GM21529 (cell line): ENCODE measurements at regions not wholly inside any gene's neighbourhood (a gene's known extent, or its start where the extent isn't known, plus 50 kb on each side); places are given as distances from the start of the nearest gene placed in this dataset.

Experiments
- ATAC-seq: cut with Tn5 transposase; IDR thresholded peaks from one replicate; pipeline ENCODE4 v1.9.1; 2021; ENCODE audit not compliant: unreplicated experiment

DNA sequence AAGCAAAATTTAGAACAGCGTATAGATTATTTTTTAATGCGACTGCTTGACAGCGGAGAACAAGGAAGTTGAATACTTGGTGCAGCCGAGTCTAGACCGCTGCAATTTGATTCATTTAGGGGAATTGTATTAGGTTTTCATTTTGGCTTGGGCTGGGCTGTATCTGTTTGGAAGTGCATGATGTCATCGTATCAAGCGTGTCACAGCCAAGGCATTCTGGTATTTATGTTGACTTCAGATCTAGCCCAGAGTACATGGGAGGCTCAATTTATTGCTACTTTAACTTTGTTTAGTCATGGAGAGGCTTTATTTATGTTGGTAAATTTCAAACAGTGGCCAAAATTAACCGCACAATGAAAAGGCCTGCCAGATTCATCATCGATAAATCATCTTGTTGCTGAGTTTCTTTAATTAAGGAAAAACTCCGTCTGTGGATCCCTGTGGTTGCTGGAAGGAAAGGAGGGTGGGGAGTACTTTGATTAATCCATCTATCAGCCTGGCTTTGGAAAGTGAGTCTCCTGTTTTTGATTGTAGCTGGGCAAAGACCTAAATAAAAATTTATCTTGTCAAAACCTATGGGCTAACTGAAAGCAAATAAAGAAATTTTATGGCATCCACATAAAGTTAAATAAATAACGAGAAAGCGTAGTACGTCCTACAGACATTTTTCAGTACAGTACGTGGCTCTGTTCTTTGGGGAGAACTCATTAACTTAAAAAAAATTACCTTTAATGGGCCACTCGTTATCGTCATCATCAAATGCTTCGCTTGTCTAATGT lies 230.4 kb upstream of the SPRED2 start:
- no peak for ATAC-seq

DNA sequence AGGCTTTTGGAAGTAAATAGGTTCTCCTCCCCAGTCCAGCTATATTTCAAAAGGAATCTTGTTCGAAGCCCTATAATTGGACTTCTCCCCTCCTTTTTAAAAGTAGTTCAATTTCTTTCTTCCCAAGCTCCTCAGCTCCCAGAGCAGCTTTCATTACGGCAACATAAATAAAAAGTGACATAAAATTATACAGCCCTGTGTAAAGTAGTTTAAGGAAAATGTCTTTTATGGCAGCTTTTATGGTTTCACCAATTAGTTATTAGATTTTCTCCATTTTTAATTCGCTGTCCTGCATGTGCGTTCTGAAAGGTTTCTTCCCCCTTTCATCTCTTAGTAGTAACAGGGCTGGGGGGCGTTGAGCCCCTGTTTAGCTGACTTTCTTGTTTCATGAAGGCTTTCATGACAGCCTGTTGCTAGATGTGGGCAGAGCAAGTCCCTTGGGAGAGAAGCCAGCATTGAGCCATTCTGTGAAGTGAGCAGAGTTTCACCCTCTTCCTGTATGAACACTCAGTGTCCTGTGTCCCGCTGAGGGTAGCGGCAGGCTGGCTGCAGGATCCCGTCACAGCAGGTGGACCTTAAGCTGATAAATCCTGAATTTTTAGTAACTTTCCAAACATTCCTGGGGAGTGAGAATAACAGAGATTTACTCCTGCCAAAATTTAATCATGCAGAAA lies 229.7 kb upstream of the SPRED2 start:
- ATAC-seq = no peak

DNA sequence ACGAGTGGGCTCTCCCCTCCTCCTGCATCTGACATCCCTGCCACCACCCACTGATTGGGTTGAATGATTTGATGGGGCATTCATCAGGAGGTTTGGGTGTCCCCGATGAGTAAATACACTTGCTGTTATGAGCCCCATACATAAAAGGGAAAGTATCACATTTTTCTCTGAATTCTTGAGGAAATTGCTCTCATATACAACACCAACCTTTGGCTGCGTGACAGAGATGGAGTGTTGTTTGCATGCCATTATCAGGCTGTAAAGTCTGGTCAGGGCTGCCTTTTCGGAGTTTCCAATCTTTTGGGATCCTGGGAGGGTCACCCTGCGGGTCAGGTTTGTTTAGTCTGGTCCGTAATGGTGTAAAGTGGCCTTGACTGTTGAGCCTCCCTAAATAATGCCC lies 227.9 kb upstream of the SPRED2 start:
- ATAC-seq = no peak

DNA sequence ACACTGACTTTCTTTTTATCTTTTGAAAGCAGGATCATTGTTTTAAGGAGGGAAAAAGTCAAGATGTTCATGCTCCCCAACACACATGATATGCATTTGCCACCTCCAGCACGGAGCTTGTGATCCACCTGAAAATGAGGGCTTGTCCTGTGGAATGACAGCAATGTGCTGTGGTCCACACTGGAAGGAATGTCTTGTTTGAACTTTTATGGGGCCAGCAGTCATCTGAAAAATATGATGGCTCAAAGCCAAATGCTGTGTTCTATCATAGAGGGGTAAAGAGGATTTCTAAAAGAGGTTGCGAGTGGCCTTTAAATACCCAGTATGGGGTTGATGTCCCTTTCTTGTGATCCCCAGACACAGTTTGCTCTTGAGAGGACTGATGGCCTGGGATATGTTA lies 226.5 kb upstream of the SPRED2 start:
- no peak for ATAC-seq

DNA sequence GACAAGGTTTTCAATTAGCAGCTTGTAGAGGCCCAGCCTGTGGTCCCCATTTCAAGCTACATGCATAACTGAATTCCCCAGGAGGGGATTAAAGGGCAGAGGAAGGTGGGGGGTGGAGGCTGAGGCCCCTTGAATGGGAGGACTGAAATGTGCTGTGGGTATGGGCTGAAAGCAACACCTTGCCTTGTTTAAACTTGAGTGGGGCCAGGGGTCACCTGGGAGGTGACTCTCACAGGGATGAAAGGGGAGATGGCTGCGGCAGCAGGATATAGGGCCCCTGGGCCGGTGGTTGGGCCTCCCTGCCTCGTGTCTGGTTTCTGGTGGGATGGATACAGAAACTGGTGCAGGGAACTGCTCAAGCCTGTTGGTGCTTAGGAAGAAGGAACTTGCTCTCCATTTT lies 225.9 kb upstream of the SPRED2 start:
- ATAC-seq = no peak

DNA sequence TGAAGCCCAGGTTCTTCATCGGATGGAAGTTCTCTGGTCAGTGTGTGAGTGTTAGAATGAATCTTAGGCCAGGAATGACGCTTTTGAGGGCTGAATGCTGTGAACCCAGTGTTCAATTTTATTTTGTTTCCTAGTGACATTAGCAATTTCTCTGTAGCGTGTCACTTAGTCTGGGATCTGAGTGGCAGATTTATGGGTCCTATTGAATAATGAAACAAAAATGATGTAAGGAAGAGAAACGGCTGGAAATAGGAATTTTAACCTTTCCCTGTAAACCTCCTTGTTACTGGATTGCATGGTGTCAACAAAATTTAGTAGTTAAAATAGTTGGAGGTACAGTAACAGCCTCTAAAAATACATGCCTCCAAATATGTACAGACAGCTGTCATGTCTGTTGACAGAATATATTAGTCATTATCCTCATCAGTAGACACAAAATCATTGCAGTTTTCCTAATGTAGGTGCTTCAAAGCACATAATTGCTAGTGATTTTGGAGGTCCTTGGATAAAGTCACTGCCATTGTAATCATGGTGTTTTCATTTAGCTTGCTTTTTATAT lies 223.8 kb upstream of the SPRED2 start:
- ATAC-seq = no peak

DNA sequence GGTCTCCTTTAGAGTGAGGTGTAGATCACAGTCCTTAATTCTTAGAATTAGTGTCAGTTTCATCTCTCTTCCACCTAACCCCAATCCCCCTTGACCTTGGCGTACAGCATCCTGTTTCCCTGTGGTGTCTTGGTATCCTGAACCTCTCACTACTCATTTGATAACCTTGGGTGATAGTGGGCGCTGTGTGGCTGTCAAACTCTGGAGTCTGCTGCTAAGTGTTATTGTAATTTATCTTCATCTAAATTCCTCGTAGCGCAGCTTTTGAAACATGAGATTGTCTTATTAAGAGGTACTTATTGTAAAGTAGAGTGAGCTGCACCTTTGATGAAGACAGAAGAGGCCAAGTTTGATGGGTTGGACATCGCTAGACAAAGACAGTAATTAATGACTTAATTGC lies 222.6 kb upstream of the SPRED2 start:
- no peak for ATAC-seq

DNA sequence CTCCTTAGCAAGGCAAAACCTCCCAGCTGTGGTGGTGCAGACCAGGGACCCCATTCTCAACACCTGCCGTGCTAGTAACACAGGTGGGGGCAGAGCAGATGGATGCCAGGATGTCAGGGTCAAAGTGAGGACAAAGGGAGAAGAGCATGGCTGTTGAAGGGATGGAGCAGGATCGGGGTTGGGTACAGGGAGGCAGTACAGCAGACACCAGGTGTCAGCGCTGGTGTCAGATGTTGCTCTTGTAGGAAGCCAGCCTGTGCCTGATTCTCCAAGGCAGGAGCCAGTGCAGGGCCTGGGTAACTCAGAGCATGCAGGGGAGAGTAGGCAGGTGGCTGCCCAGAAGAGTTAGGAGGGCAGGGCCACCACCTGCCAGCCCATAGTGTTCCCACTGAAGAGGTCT lies 222.1 kb upstream of the SPRED2 start:
- no peak for ATAC-seq

DNA sequence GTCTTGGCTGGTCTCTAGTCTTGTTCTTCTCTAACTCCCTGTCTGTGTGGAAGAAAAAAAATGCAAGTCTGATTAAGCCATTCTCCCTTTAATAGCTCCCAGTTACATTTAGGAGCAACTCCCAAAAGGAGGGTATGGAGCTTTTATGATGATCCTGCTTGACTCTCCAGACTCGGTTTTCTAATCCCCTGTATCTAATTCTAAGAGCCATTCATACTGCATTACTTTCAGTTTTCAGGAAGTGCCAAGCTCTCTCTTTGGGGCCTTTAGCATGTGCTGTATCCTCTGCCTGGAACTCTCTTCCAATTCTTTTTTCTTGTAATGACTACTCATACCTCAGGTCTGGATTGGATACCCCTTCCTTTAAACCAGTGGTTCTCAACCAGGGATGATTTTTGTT lies 219.7 kb upstream of the SPRED2 start:
- no peak for ATAC-seq

DNA sequence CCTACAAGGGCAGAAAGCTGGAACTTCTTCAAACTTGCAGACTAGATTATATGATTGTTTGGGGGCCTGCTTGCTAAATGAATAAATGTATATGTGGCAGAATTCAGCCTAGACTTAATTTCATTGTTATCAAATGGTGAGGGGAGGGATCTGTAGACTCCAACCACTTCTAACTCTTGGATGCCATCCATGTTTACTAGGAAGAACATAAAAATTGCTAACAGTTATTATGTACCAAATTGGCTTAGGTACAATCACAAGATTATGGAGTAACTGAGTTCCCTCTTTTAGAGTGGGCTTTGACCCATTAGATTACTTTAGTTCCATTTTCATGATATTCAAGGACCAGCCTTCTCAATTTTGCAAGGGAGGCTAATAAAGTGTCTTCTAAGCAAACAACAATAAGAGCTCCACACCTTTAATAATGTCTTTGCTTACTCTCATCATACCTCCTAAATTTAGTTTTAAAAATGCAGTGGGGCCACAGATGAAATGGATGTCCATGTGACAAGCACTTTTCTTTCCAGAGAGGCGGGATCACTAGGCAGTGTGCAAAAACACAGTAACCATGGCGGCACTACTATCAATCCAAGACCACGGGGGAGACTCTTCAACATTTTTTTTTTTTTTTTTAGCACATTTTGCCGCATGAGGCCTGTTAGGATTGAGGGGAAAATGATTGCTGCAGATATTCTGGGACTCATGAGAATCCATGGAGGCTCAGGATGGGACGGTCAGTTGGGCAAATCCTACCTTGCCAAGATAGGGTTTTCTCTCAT lies 217.6 kb upstream of the SPRED2 start:
- no peak for ATAC-seq

DNA sequence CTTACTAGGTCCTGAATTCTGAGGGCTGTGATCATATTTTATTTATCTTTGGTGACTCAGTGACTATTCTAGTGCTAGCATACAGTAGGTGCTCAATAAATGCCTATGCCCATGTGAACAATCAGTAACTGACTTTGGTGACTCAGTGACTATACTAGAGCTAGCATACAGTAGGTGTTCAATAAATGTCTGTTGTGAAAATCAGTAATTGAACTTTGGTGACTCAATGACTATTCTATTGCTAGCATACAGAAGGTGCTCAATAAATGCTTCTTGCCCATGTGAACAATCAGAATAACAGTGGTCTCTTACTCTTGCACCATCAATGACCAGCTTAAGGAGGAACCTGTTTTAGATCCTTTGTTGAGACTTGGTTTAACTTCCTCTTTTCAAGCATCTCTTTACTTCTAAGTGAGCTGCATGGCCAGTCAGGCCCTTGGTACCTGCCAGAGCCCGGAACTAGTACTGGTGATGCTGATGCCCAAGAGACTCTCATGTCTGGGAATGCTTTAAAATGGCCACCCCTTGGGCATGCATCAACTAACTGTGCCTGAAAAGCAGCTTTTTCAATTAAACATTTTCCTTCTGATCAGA lies 214.9 kb upstream of the SPRED2 start:
- no peak for ATAC-seq

DNA sequence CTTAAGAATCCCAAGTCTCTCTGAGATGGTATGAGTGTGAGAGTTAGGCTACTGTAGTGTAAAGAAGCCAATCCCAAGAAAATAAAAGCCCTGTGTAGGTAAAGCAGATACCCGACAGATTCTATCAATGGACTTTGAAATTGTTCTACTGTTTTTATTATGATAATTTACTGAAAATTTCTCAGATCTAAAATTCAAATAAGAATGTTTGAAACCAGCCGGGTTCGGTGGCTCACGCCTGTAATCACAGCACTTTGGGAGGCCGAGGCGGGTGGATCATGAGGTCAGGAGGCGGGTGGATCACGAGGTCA lies 208.3 kb upstream of the SPRED2 start:
- no peak for ATAC-seq

DNA sequence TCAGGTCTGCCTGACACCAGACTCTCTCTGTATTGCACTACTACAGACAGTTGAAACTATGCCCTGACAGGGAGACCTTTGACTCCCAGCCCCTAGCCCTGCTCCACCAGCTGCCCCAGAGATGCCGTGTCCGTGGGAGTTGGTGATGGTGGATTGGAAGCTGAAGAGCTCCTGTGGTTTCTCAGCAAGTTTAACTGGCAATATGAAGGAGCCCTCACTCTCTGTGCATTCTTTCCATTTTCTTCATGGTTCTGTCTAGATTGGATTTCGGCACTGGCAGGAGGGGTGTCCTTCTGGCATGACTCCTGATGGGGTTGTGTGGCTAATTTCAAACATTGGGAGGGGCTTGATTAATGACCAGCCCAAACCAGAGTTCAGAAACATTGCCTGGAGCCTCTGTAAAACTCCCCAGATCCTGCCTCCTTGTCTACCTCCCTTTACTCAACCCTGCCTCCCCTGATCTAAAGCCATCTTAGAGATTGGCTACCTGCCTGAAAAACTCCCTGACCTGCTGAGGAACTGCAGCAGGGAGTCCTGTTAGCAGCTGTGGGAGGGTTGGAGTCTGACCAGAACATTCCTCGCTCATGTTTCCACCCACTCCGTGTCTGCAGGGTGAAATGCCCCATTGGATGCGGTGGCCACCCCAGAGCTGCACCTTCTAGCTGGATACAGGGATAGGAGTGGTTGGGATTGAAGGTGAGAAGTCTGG lies 206.9 kb upstream of the SPRED2 start:
- ATAC-seq = no peak

DNA sequence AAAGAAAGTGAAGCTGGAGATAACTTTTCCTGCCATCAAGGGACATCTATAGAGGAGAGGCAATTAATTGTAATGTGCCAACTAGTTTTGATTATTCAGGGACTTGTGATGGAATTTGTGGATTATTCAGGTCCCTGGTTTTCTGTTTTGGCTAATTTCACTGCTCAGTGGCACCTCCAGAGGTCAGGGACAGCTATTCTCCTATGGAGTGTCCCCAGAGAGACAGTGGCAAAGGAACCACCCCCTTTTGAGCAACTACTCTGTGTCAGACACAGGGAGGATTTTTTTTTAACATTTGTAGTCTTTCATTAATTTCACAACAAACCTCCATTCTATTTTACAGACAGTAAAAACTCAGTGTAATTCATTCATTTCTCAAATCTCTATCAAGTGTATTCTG lies 206.0 kb upstream of the SPRED2 start:
- ATAC-seq = no peak

DNA sequence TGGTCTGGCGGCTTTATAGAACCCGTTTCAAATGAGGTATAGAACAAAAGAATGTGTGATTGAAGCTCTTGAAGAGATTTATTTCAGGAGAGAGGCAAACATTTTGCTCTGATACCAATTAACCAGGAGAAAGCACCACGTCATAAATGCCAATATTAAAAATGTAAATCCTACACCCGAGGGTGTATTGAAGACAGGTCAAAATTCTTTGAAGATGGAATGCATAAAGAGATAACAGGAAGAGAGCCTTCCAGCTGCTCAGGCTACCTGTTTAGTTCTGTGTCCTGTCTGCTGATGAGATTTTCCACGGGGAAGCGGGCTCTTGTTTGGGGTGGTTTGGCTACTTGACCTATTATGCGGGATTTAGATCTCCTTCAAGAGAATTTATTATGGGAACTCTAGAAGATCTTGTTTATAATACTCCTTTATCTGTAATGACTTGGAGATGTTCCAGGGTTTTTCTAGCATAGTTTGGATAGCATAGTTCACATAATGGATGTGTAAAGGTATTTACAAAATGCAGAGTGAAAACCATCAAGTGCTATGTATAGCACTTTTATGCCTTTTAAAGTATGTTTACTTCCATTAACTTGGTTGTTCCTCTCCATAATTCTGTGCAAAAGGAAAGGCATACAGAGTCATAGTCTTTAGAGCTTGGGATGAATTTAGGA lies 204.5 kb upstream of the SPRED2 start:
- ATAC-seq = no peak

DNA sequence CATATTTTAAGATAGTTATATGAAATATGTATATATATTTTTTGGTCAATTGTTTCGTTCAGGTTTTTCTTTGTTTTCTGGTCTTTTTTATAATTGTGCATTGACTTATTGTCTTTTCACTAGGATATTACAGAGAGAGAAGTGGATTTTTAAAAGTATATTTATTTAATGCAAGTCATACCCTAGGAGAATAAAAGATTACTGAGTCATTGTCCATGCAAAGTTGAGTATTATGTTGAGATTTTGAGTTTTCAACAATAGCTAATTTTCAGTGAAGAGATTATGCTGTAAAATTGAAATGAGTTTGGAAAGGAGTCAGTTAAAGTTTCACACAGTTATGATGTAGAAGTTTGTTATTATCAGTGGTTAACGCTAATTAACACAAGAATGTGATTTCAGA lies 203.6 kb upstream of the SPRED2 start:
- no peak for ATAC-seq

DNA sequence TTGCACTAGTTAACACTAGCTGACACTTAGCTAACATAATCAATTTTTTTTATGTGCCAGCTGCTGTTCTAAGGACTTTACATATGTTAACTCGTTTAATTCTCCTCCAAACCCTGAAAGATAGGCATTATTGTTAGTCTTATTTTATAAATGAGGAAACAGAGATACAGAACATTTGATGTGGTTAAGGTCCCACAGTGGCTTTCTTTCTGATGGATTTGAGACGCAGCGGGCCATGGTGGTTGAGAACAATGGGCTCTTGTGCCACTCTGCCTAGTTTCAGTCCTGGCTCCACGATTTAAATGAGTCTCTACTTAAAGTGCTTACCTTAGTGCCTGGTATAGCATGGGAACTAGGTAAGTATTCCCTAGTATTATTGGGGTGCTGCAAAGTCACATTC lies 201.9 kb upstream of the SPRED2 start:
- ATAC-seq = no peak

DNA sequence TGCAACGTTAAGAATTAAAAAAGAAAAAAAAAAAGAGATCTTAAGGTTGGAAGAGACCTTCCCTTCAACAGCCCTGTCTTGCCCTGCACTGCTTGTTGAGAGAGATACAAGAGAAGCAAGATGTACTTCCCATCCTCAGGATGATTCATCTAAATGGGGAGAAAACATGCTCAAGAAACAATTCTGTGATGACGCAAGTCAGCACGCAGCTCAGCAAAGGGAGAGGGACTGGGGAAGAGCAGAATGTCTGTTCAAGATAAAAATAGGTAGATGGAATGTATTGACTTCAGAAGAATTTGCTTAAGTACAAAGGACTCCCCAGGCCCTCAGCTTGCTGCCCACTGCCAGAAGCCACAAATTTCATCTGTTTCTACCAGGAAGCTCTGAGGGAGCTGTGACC lies 198.2 kb upstream of the SPRED2 start:
- ATAC-seq = no peak

DNA sequence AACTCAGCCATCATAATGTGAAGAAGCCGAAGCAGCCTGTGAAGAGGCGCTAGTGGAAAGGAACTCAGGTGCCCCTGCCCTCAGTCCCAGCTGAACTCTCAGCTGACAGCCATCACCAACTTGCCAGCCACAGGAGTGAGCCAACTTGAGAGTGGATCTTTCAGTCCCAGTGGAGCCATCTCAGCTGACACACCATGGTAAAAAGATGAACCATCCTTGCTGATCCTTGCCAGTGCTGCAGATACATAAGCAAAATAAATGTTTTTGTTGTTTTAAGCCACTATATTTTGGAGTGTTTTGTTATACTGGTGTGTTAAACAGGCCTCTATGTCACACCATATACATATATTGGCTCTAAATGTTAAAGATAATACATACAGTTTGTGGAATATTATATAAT lies 195.8 kb upstream of the SPRED2 start:
- no peak for ATAC-seq

DNA sequence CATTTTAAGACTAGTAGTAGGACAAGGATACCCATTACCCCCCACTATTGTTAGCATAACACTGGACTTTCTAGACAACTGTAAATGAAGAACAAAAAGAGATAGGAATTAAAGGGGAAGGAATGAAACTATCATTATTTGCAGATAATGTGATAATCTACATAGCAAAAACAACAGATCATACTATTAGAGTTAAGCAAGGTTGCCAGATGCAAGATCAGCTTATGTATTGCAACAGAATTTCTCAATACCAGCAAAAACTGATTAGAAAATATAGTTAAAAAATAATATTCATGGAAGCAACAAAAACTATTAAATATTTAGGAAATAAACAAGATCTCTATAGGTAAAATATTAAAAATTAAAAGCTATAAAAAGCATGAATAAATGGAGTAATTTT lies 194.4 kb upstream of the SPRED2 start:
- ATAC-seq = no peak
